WTC11 (cell line): ENCODE measurements at regions not wholly inside any gene's neighbourhood (a gene's known extent, or its start where the extent isn't known, plus 50 kb on each side); places are given as distances from the start of the nearest gene placed in this dataset.
"Not testable (repeated sequence)": the region's sequence is repeated elsewhere in the genome, so short reads cannot be mapped to it uniquely, and the experiment has no call there.

Source experiments
- ATAC-seq: fragments of 200-7000 bp; cut with Tn5 transposase; 2 replicates; pipeline ENCODE4 v1.10.0; 2021; ENCODE audit warnings: mild to moderate bottlenecking, moderate library complexity
- CTCF ChIA-PET: fragments of 300-600 bp; sonication (Branson Sonifier 250); formaldehyde crosslinking; loops from one replicate; lab custom pipeline; 2021; ENCODE audit warnings: antibody characterized with exemption; lab: Charles Lee
- POLR2A ChIA-PET: fragments of 350-600 bp; sonication (Branson Sonifier 250); formaldehyde crosslinking; loops from one replicate; lab custom pipeline; 2021; ENCODE audit warnings: antibody characterized with exemption; lab: Charles Lee
- DNase-seq: peaks from one replicate; pipeline ENCODE4 v3.0.0; 2021; ENCODE audit warnings: low spot score
- H3K27ac Mint-ChIP-seq: 2 replicates; pipeline ENCODE4 v1.8.0; 2021; ENCODE audit warnings: mixed read lengths
- H3K27me3 Mint-ChIP-seq: 2 replicates; pipeline ENCODE4 v1.8.0; 2021; ENCODE audit warnings: low read depth, mild to moderate bottlenecking, moderate library complexity, mixed read lengths
- H3K36me3 Mint-ChIP-seq: 2 replicates; pipeline ENCODE4 v1.8.0; 2021; ENCODE audit warnings: mixed read lengths
- H3K4me1 Mint-ChIP-seq: 2 replicates; pipeline ENCODE4 v1.8.0; 2022; ENCODE audit warnings: mixed read lengths
- H3K4me3 Mint-ChIP-seq: 2 replicates; pipeline ENCODE4 v1.8.0; 2021; ENCODE audit warnings: mild to moderate bottlenecking, moderate library complexity, mixed read lengths
- H3K9me3 Mint-ChIP-seq: 2 replicates; pipeline ENCODE4 v1.8.0; 2021; ENCODE audit warnings: mixed read lengths

GRCh38 chr14:19127664-19128435 lies 160.6 kb downstream of the POTEM start:
- H3K9me3 Mint-ChIP-seq = peaks cover 12% of the 10 kb centered on the region
- H3K27ac Mint-ChIP-seq, H3K4me3 Mint-ChIP-seq, CTCF ChIA-PET, H3K4me1 Mint-ChIP-seq, DNase-seq, POLR2A ChIA-PET, ATAC-seq, H3K27me3 Mint-ChIP-seq: not testable (repeated sequence)
- H3K36me3 Mint-ChIP-seq = peaks cover 11% of the 10 kb centered on the region

- H3K27ac Mint-ChIP-seq, ATAC-seq, POLR2A ChIA-PET, H3K27me3 Mint-ChIP-seq, CTCF ChIA-PET, H3K4me3 Mint-ChIP-seq, H3K36me3 Mint-ChIP-seq, H3K4me1 Mint-ChIP-seq, DNase-seq: not testable (repeated sequence)
- H3K9me3 Mint-ChIP-seq = peaks cover 12% of the 10 kb centered on the region
Observed at GRCh38 chr14:19131553-19131952, 164.3 kb downstream of the POTEM start.

GRCh38 chr14:19132013-19132835 lies 165.0 kb downstream of the POTEM start:
- H3K4me1 Mint-ChIP-seq, DNase-seq, CTCF ChIA-PET, POLR2A ChIA-PET, H3K4me3 Mint-ChIP-seq, ATAC-seq, H3K27me3 Mint-ChIP-seq, H3K27ac Mint-ChIP-seq, H3K36me3 Mint-ChIP-seq: not testable (repeated sequence)
- peaks cover 12% of the 10 kb centered on the region for H3K9me3 Mint-ChIP-seq

GRCh38 chr14:19132836-19133120 lies 165.5 kb downstream of the POTEM start:
- H3K9me3 Mint-ChIP-seq, ATAC-seq, POLR2A ChIA-PET, H3K27me3 Mint-ChIP-seq, CTCF ChIA-PET, H3K4me3 Mint-ChIP-seq, DNase-seq, H3K36me3 Mint-ChIP-seq, H3K4me1 Mint-ChIP-seq, H3K27ac Mint-ChIP-seq: not testable (repeated sequence)

- CTCF ChIA-PET, DNase-seq, POLR2A ChIA-PET: not testable (repeated sequence)
Observed at GRCh38 chr14:19157106-19157709, 190.0 kb downstream of the POTEM start.

GRCh38 chr14:19158012-19158411 lies 190.8 kb downstream of the POTEM start:
- H3K27me3 Mint-ChIP-seq, POLR2A ChIA-PET, DNase-seq, ATAC-seq, H3K4me1 Mint-ChIP-seq, H3K4me3 Mint-ChIP-seq, H3K27ac Mint-ChIP-seq, CTCF ChIA-PET: not testable (repeated sequence)
- peaks cover 11% of the 10 kb centered on the region for H3K9me3 Mint-ChIP-seq
- H3K36me3 Mint-ChIP-seq = peaks cover 11% of the 10 kb centered on the region

More at GRCh38 chr14:19157106-19157709, 190.0 kb downstream of the POTEM start:
- H3K36me3 Mint-ChIP-seq, H3K4me3 Mint-ChIP-seq, H3K9me3 Mint-ChIP-seq, H3K27ac Mint-ChIP-seq, H3K27me3 Mint-ChIP-seq, ATAC-seq, H3K4me1 Mint-ChIP-seq: not testable (repeated sequence)

- H3K9me3 Mint-ChIP-seq = peaks cover 11% of the 10 kb centered on the region
- POLR2A ChIA-PET, DNase-seq, H3K4me3 Mint-ChIP-seq, H3K4me1 Mint-ChIP-seq, ATAC-seq, H3K27me3 Mint-ChIP-seq, H3K27ac Mint-ChIP-seq, CTCF ChIA-PET: not testable (repeated sequence)
- peaks cover 11% of the 10 kb centered on the region for H3K36me3 Mint-ChIP-seq
Observed at GRCh38 chr14:19158588-19158987, 191.4 kb downstream of the POTEM start.

- H3K27ac Mint-ChIP-seq, H3K4me3 Mint-ChIP-seq, ATAC-seq, H3K4me1 Mint-ChIP-seq, POLR2A ChIA-PET, CTCF ChIA-PET, H3K27me3 Mint-ChIP-seq, DNase-seq: not testable (repeated sequence)
- peaks cover 11% of the 10 kb centered on the region for H3K9me3 Mint-ChIP-seq
- peaks cover 15% of the 10 kb centered on the region for H3K36me3 Mint-ChIP-seq
Observed at GRCh38 chr14:19159003-19159625, 191.9 kb downstream of the POTEM start.

GRCh38 chr14:19160379-19160778 lies 193.1 kb downstream of the POTEM start:
- CTCF ChIA-PET, H3K4me3 Mint-ChIP-seq, H3K27ac Mint-ChIP-seq, POLR2A ChIA-PET, DNase-seq, H3K4me1 Mint-ChIP-seq, H3K27me3 Mint-ChIP-seq, ATAC-seq: not testable (repeated sequence)
- Mint-ChIP-seq H3K36me3 (peaks cover 15% of the 10 kb centered on the region), H3K9me3 (peaks cover 11% of the 10 kb centered on the region)

- H3K4me1 Mint-ChIP-seq, H3K27me3 Mint-ChIP-seq, H3K27ac Mint-ChIP-seq, ATAC-seq, DNase-seq, CTCF ChIA-PET, POLR2A ChIA-PET, H3K4me3 Mint-ChIP-seq: not testable (repeated sequence)
- Mint-ChIP-seq H3K36me3 (peaks cover 17% of the 10 kb centered on the region), H3K9me3 (peaks cover 13% of the 10 kb centered on the region)
Observed at GRCh38 chr14:19161251-19162033, 194.2 kb downstream of the POTEM start.

GRCh38 chr14:19162034-19162706 lies 194.9 kb downstream of the POTEM start:
- CTCF ChIA-PET, H3K4me3 Mint-ChIP-seq, ATAC-seq, DNase-seq, H3K27ac Mint-ChIP-seq, H3K27me3 Mint-ChIP-seq, H3K4me1 Mint-ChIP-seq, POLR2A ChIA-PET: not testable (repeated sequence)
- Mint-ChIP-seq H3K9me3 (peaks cover 15% of the 10 kb centered on the region), H3K36me3 (peaks cover 18% of the 10 kb centered on the region)
